H1 (cell line): ENCODE measurements at regions not wholly inside any gene's neighbourhood (a gene's known extent, or its start where the extent isn't known, plus 50 kb on each side); places are given as distances from the start of the nearest gene placed in this dataset.

ENCODE experiments used
- CTCF ChIA-PET: fragments of 300-600 bp; sonication (Branson Sonifier 250); formaldehyde crosslinking; loops from one replicate; lab custom pipeline; 2021; ENCODE audit not compliant: partially characterized antibody; lab: Charles Lee
- POLR2A ChIA-PET: fragments of 300-600 bp; sonication (Branson Sonifier 250); formaldehyde crosslinking; loops from one replicate; lab custom pipeline; 2021; ENCODE audit warnings: inconsistent platforms; ENCODE audit not compliant: partially characterized antibody; lab: Charles Lee
- DNase-seq, 2 experiments: peaks; one replicate each; pipeline versions ENCODE4 v3.0.0 to v3.0.0-alpha.2; 2010 to 2022; ENCODE audit warnings: low spot score in 2 of 2, low read depth in 1 of 2, mixed read lengths in 1 of 2
- FAIRE-seq: peaks from 2 replicates; lab custom pipeline; 2011; peaks lifted over from hg19 to GRCh38; lab: Jason Lieb, UNC
- H2AFZ ChIP-seq: 2 replicates; pipeline ENCODE4 v1.8.1; 2012; ENCODE audit warnings: low read length, inconsistent platforms
- H2AK5ac ChIP-seq: 2 replicates; pipeline ENCODE4 v1.6.1; 2013; ENCODE audit warnings: low read depth, low read length
- H2BK120ac ChIP-seq: replicated peaks from 2 replicates; pipeline ENCODE3; 2013; ENCODE audit warnings: low read depth, low read length, inconsistent platforms
- H2BK12ac ChIP-seq: 2 replicates; pipeline ENCODE4 v1.6.1; 2013; ENCODE audit warnings: low read depth, low read length
- H2BK15ac ChIP-seq: 2 replicates; pipeline ENCODE4 v1.6.1; 2013; ENCODE audit warnings: low read length
- H2BK20ac ChIP-seq: 2 replicates; pipeline ENCODE4 v1.6.1; 2013; ENCODE audit warnings: low read length
- H2BK5ac ChIP-seq: 2 replicates; pipeline ENCODE4 v1.6.1; 2013; ENCODE audit warnings: low read depth, low read length
- H3K14ac ChIP-seq: 2 replicates; pipeline ENCODE4 v1.6.1; 2013; ENCODE audit warnings: inconsistent platforms; ENCODE audit not compliant: insufficient read length
- H3K18ac ChIP-seq: 2 replicates; pipeline ENCODE4 v1.6.1; 2013; ENCODE audit warnings: low read length; ENCODE audit errors: extremely low read depth
- H3K23ac ChIP-seq: 2 replicates; pipeline ENCODE4 v1.6.1; 2013; ENCODE audit warnings: inconsistent platforms; ENCODE audit not compliant: insufficient read length
- H3K23me2 ChIP-seq: 2 replicates; pipeline ENCODE4 v1.6.1; 2013; ENCODE audit warnings: low read depth, low read length
- H3K27ac ChIP-seq: 2 replicates; pipeline ENCODE4 v1.6.1; 2011; ENCODE audit warnings: low read depth, low read length, inconsistent platforms
- H3K27me3 ChIP-seq, 4 experiments: replicated peaks in 1 of 4; 1 replicate in 1 of 4; 2 replicates in 3 of 4; pipeline versions ENCODE4 v1.6.1 to v1.8.1; 2011 to 2013; ENCODE audit warnings: low read length in 3 of 4, mild to moderate bottlenecking in 3 of 4, inconsistent platforms in 2 of 4, mixed read lengths in 2 of 4, moderate library complexity in 1 of 4; ENCODE audit not compliant: control insufficient read depth in 3 of 4, insufficient read depth in 3 of 4; ENCODE audit errors: extremely low read depth in 1 of 4
- H3K36me3 ChIP-seq, 4 experiments: 2 replicates each; pipeline versions ENCODE4 v1.6.1 to v1.8.1; 2011 to 2013; ENCODE audit warnings: mild to moderate bottlenecking in 4 of 4, low read length in 3 of 4, moderate library complexity in 2 of 4, control low read depth in 1 of 4, inconsistent platforms in 1 of 4; ENCODE audit not compliant: insufficient read depth in 4 of 4, control insufficient read depth in 2 of 4
- H3K4ac ChIP-seq: replicated peaks from 2 replicates; pipeline ENCODE3; 2013; ENCODE audit warnings: low read length, low read depth, mixed read lengths, inconsistent platforms; ENCODE audit not compliant: insufficient read length
- H3K4me1 ChIP-seq, 4 experiments: replicated peaks in 1 of 4; 1 replicate in 1 of 4; 2 replicates in 3 of 4; pipeline versions ENCODE4 v1.6.1 to v1.8.1; 2011 to 2013; ENCODE audit warnings: low read length in 3 of 4, inconsistent platforms in 2 of 4, mixed read lengths in 1 of 4; ENCODE audit not compliant: insufficient read depth in 4 of 4, control insufficient read depth in 3 of 4
- H3K4me2 ChIP-seq, 2 experiments: 2 replicates each; pipeline versions ENCODE4 v1.6.1 to v1.8.1; 2011 to 2013; ENCODE audit warnings: low read depth in 2 of 2, low read length in 2 of 2, control low read depth in 1 of 2, inconsistent platforms in 1 of 2, mild to moderate bottlenecking in 1 of 2; ENCODE audit not compliant: insufficient read depth in 1 of 2
- H3K4me3 ChIP-seq, 4 experiments: fragments of 200-600, 300-600 bp in 1 of 4; sonication (generic), shearing (Covaris generic), sonication (Bioruptor Twin) in 1 of 4; 2 replicates each; pipeline versions ENCODE4 v1.5.1 to v1.8.1; 2011 to 2016; ENCODE audit warnings: low read length in 4 of 4, low read depth in 3 of 4, control low read depth in 2 of 4, inconsistent platforms in 2 of 4, mild to moderate bottlenecking in 2 of 4, mixed read lengths in 1 of 4, moderate library complexity in 1 of 4; ENCODE audit not compliant: insufficient read depth in 2 of 4; ENCODE audit errors: extremely low read depth in 1 of 4
- H3K56ac ChIP-seq: replicated peaks from 2 replicates; pipeline ENCODE3; 2013; ENCODE audit warnings: low read depth, mild to moderate bottlenecking, mixed read lengths, low read length, inconsistent platforms; ENCODE audit not compliant: insufficient read length
- H3K79me1 ChIP-seq: 2 replicates; pipeline ENCODE4 v1.6.1; 2013; ENCODE audit warnings: low read depth, low read length, control low read depth
- H3K79me2 ChIP-seq, 2 experiments: 2 replicates each; pipeline versions ENCODE4 v1.6.1 to v1.8.1; 2012 to 2013; ENCODE audit warnings: low read length in 2 of 2, mild to moderate bottlenecking in 2 of 2, inconsistent platforms in 1 of 2; ENCODE audit not compliant: insufficient read depth in 2 of 2, control insufficient read depth in 1 of 2
- H3K9ac ChIP-seq, 4 experiments: replicated peaks in 1 of 4; 1 replicate in 1 of 4; 2 replicates in 3 of 4; pipeline versions ENCODE4 v1.6.1 to v1.8.1; 2011 to 2013; ENCODE audit warnings: low read depth in 3 of 4, low read length in 3 of 4, control low read depth in 2 of 4, mild to moderate bottlenecking in 2 of 4, moderate library complexity in 2 of 4, inconsistent platforms in 1 of 4; ENCODE audit errors: extremely low read depth in 1 of 4
- H3K9me3 ChIP-seq, 2 experiments: 2 replicates each; pipeline versions ENCODE4 v1.6.1 to v1.8.1; 2012 to 2013; ENCODE audit warnings: mild to moderate bottlenecking in 2 of 2, moderate library complexity in 2 of 2, control low read depth in 1 of 2, inconsistent platforms in 1 of 2, low read depth in 1 of 2, low read length in 1 of 2, mixed read lengths in 1 of 2; ENCODE audit not compliant: insufficient read depth in 2 of 2
- H4K20me1 ChIP-seq, 2 experiments: replicated peaks in 1 of 2; 2 replicates each; pipeline versions ENCODE3 to v1.8.1; 2011 to 2013; ENCODE audit warnings: inconsistent platforms in 2 of 2, low read length in 2 of 2, mild to moderate bottlenecking in 1 of 2; ENCODE audit not compliant: insufficient read depth in 2 of 2, control insufficient read depth in 1 of 2
- H4K5ac ChIP-seq: 2 replicates; pipeline ENCODE4 v1.6.1; 2013; ENCODE audit warnings: low read length, low read depth, mixed read lengths, inconsistent platforms; ENCODE audit not compliant: insufficient read length
- H4K8ac ChIP-seq: 2 replicates; pipeline ENCODE4 v1.8.0; 2013; ENCODE audit warnings: mild to moderate bottlenecking, moderate library complexity, low read length, inconsistent platforms; ENCODE audit not compliant: insufficient read depth; ENCODE audit errors: extremely low read depth
- H4K91ac ChIP-seq: replicated peaks from 2 replicates; pipeline ENCODE3; 2013; ENCODE audit warnings: low read length, mixed read lengths, inconsistent platforms; ENCODE audit not compliant: insufficient read length
- ATF3 ChIP-seq: IDR thresholded peaks from 2 replicates; pipeline ENCODE4 v1.6.1; 2011; ENCODE audit warnings: low read depth, mild to moderate bottlenecking, low read length; ENCODE audit not compliant: insufficient read depth
- BACH1 ChIP-seq: IDR thresholded peaks from 2 replicates; pipeline ENCODE4 v1.6.1; 2012; ENCODE audit warnings: low read length, improper control_type of control experiment
- CTCF ChIP-seq, 3 experiments: IDR thresholded peaks; 1 replicate in 2 of 3; 2 replicates in 1 of 3; pipeline versions ENCODE4 v1.5.1 to v1.6.1; 2011; ENCODE audit warnings: low read length in 3 of 3, mild to moderate bottlenecking in 3 of 3, inconsistent platforms in 2 of 3, low read depth in 1 of 3, moderate library complexity in 1 of 3; ENCODE audit not compliant: insufficient read depth in 1 of 3; ENCODE audit errors: control extremely low read depth in 1 of 3
- GTF2F1 ChIP-seq: IDR thresholded peaks from 2 replicates; pipeline ENCODE4 v1.6.1; 2012; ENCODE audit warnings: low read depth, low read length, improper control_type of control experiment, borderline replicate concordance
- HDAC2 ChIP-seq, 2 experiments: fragments of 300-600 bp in 1 of 2; sonication (generic) in 1 of 2; IDR thresholded peaks; 2 replicates each; pipeline ENCODE4 v1.6.1; 2011 to 2012; ENCODE audit warnings: low read depth in 2 of 2, low read length in 2 of 2, mild to moderate bottlenecking in 2 of 2, moderate library complexity in 2 of 2, borderline replicate concordance in 1 of 2, inconsistent platforms in 1 of 2
- JUND ChIP-seq: IDR thresholded peaks from 2 replicates; pipeline ENCODE4 v1.6.1; 2011; ENCODE audit warnings: mild to moderate bottlenecking, improper control_type of control experiment, low read length
- POLR2A ChIP-seq, 2 experiments: IDR thresholded peaks; 1 replicate in 1 of 2; 2 replicates in 1 of 2; pipeline ENCODE4 v1.6.1; 2011; ENCODE audit warnings: low read depth in 2 of 2, low read length in 2 of 2, mild to moderate bottlenecking in 2 of 2; ENCODE audit errors: control extremely low read depth in 1 of 2
- TAF7 ChIP-seq: optimal IDR thresholded peaks from 2 replicates; pipeline ENCODE3; 2011; ENCODE audit warnings: low read depth, mild to moderate bottlenecking, inconsistent platforms, low read length, moderate library complexity, borderline replicate concordance
- USF2 ChIP-seq: IDR thresholded peaks from 2 replicates; pipeline ENCODE4 v1.6.1; 2011; ENCODE audit warnings: low read length, improper control_type of control experiment
- YY1 ChIP-seq: IDR thresholded peaks from 2 replicates; pipeline ENCODE4 v1.6.1; 2011; ENCODE audit warnings: low read depth, mild to moderate bottlenecking, low read length
- WGBS, 2 experiments: shearing (Covaris generic) in 1 of 2; methylation state at CpG; one replicate each; pipeline versions ENCODE4 v1.1.6 to v1.1.7; 2013 to 2015; ENCODE audit warnings: low lambda C conversion rate in 2 of 2, mixed read lengths in 2 of 2, inconsistent platforms in 1 of 2, low coverage in 1 of 2, missing lambda C conversion rate in 1 of 2; ENCODE audit not compliant: insufficient replicate concordance in 2 of 2, insufficient coverage in 1 of 2, insufficient read length in 1 of 2; ENCODE audit errors: extremely low coverage in 1 of 2, missing lambda C conversion rate in 1 of 2; 5-methylcytosine and 5-hydroxymethylcytosine counted together

- no peak overlapping the region for H3K18ac ChIP-seq
- no peaks in the 10 kb centered on the region for H3K9me3 ChIP-seq
- no peaks in the 10 kb centered on the region; a peak in 1 of 7 replicates for H3K27me3 ChIP-seq
- H4K91ac ChIP-seq, result no peak overlapping the region
- no peaks in the 10 kb centered on the region for H3K4me1 ChIP-seq
- H3K36me3 ChIP-seq, result no peaks in the 10 kb centered on the region
- 89% methylated on average over 8 of the region's 8 CpGs; no CpG with 5 or more reads in 1 of the 2 experiments for WGBS, 2 experiments
- CTCF ChIA-PET, result interaction anchor here (1.2 kb wide), 1 partner anchor 126 kb away, joined by 3 read pairs; no protein-coding TSS in a partner anchor
- H3K9ac ChIP-seq, result no peak overlapping the region
- no peak overlapping the region for H4K8ac ChIP-seq
- H3K56ac ChIP-seq, result no peak overlapping the region
- H4K20me1 ChIP-seq, result no peaks in the 10 kb centered on the region
- no peak for FAIRE-seq
- no peak overlapping the region for H2BK12ac ChIP-seq
- no peak overlapping the region for H3K23ac ChIP-seq
- no peaks in the 10 kb centered on the region for H3K23me2 ChIP-seq
- H2AFZ ChIP-seq, result no peak overlapping the region
- H2BK5ac ChIP-seq, result no peak overlapping the region
- no peak overlapping the region for H3K4ac ChIP-seq
- no peak overlapping the region for H3K14ac ChIP-seq
- H3K79me1 ChIP-seq, result no peaks in the 10 kb centered on the region
- H3K27ac ChIP-seq, result no peak overlapping the region
- H2BK120ac ChIP-seq, result no peak overlapping the region
- no peak overlapping the region for H2BK20ac ChIP-seq
- H3K4me3 ChIP-seq, result no peak overlapping the region
- no peak for DNase-seq
- H3K4me2 ChIP-seq, result no peak overlapping the region
- POLR2A ChIA-PET, result no interaction called here
- H2BK15ac ChIP-seq, result no peak overlapping the region
- H2AK5ac ChIP-seq, result no peak overlapping the region
- no peak overlapping the region for H4K5ac ChIP-seq
- no peaks in the 10 kb centered on the region for H3K79me2 ChIP-seq
- TF ChIP-seq HDAC2 (IDR thresholded peaks at IDR 0.05; ENCODE audit: borderline replicate concordance in 1 of 2, low read depth in 2 of 2, low read length in 2 of 2), result no peak
- no peak for TF ChIP-seq CTCF (IDR thresholded peaks at IDR 0.05; ENCODE audit: control extremely low read depth in 1 of 3, insufficient read depth in 1 of 3, low read depth in 1 of 3, low read length in 3 of 3)
- TF ChIP-seq YY1, result no peak
- no peak for TF ChIP-seq GTF2F1
- no peak for TF ChIP-seq JUND
- no peak for TF ChIP-seq BACH1
- TF ChIP-seq POLR2A (IDR thresholded peaks at IDR 0.05; ENCODE audit: control extremely low read depth in 1 of 2, low read depth in 2 of 2, low read length in 2 of 2), result no peak
- TF ChIP-seq USF2, result no peak
- TF ChIP-seq TAF7, result no peak
- TF ChIP-seq ATF3, result no peak
Measured at GRCh38 chr5:179487145-179487544, 63.2 kb upstream of the RUFY1 start.
